ENCODE measurements at regions not wholly inside any gene's neighbourhood (a gene's known extent, or its start where the extent isn't known, plus 50 kb on each side); places are given as distances from the start of the nearest gene placed in this dataset.

DNA sequence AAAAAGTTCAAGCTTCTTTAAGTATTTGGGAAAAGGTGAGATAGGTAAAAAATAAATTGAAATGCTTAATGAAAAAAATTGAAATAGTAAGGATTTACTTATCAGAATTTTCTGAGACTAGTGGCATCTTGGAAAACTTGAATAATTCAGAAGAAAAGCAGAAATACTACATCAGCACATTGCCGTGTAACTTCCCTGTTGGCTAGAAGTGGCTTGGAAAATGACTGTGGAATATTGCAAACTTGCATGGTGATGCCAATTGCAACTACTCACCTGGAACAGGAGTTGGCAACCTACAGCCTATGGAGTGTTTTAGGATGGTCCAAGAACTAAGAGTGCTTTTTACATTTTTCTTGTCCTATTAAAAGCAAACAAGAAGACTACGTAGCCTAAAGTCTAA is 603.5 kb upstream of the VRK2 start:
- ChIA-PET CTCF (ENCODE audit: partially characterized antibody) (interaction anchor here (1.2 to 1.8 kb wide), 2 partner anchors 11 to 54 kb away, joined by 3 to 6 read pairs; no protein-coding TSS in a partner anchor), POLR2A (ENCODE audit: partially characterized antibody) (no interaction called here)
- no peak overlapping the region for H3K9ac ChIP-seq (replicated peaks in 1 of 4; ENCODE audit: extremely low read depth in 1 of 4, low read depth in 3 of 4, low read length in 3 of 4)
- no peak for TF ChIP-seq SUZ12 (IDR thresholded peaks at IDR 0.05; ENCODE audit: low read length)
- no peak for TF ChIP-seq EP300 (IDR thresholded peaks at IDR 0.05; ENCODE audit: borderline replicate concordance in 1 of 2, low read depth in 2 of 2, low read length in 2 of 2)
- TF ChIP-seq RBBP5 (IDR thresholded peaks at IDR 0.05; ENCODE audit: borderline replicate concordance, low read depth, low read length): no peak
- no peak for TF ChIP-seq CREB1 (IDR thresholded peaks at IDR 0.05)
- no peak for TF ChIP-seq RXRA (IDR thresholded peaks at IDR 0.05; ENCODE audit: insufficient read depth, low read depth, low read length)
- TF ChIP-seq TAF7 (optimal IDR thresholded peaks at IDR 0.05; ENCODE audit: borderline replicate concordance, low read depth, low read length): no peak
- TF ChIP-seq PHF8 (conservative IDR thresholded peaks at IDR 0.05; ENCODE audit: low read depth, low read length): no peak
- TF ChIP-seq EZH2 (IDR thresholded peaks at IDR 0.05; ENCODE audit: low read depth, low read length, severe bottlenecking): no peak
- no peak for TF ChIP-seq NANOG (IDR thresholded peaks at IDR 0.05; ENCODE audit: insufficient read depth, low read depth, low read length, poor library complexity, severe bottlenecking)
- no peaks in the 10 kb centered on the region for H3K36me3 ChIP-seq (ENCODE audit: control insufficient read depth in 2 of 4, insufficient read depth in 4 of 4, low read length in 3 of 4)
- H3K79me1 ChIP-seq (ENCODE audit: low read depth, low read length): no peaks in the 10 kb centered on the region
- no peak overlapping the region for H2AFZ ChIP-seq (ENCODE audit: low read length)
- no peak overlapping the region for H4K8ac ChIP-seq (ENCODE audit: extremely low read depth, insufficient read depth, low read length)
- 98% methylated on average over 2 of the region's 2 CpGs; no CpG with 5 or more reads in 1 of the 2 experiments for WGBS, 2 experiments (ENCODE audit: extremely low coverage in 1 of 2, insufficient coverage in 1 of 2, insufficient read length in 1 of 2, insufficient replicate concordance in 2 of 2, low coverage in 1 of 2, low lambda C conversion rate in 2 of 2, missing lambda C conversion rate in 1 of 2)
- H3K4me3 ChIP-seq (ENCODE audit: extremely low read depth in 1 of 4, insufficient read depth in 2 of 4, low read depth in 3 of 4, low read length in 4 of 4): no peak overlapping the region
- no peaks in the 10 kb centered on the region for H3K4me1 ChIP-seq (replicated peaks in 1 of 4; ENCODE audit: control insufficient read depth in 3 of 4, insufficient read depth in 4 of 4, low read length in 3 of 4)
- no peak overlapping the region for H3K56ac ChIP-seq (replicated peaks; ENCODE audit: insufficient read length, low read depth, low read length)
- H2BK15ac ChIP-seq (ENCODE audit: low read length): no peak overlapping the region
- H3K27me3 ChIP-seq (replicated peaks in 1 of 4; ENCODE audit: control insufficient read depth in 3 of 4, extremely low read depth in 1 of 4, insufficient read depth in 3 of 4, low read length in 3 of 4): no peaks in the 10 kb centered on the region
- no peak overlapping the region for H3K4ac ChIP-seq (replicated peaks; ENCODE audit: insufficient read length, low read depth, low read length)
- H2AK5ac ChIP-seq (ENCODE audit: low read depth, low read length): no peak overlapping the region
- no peak overlapping the region for H3K23ac ChIP-seq (ENCODE audit: insufficient read length)
- H3K79me2 ChIP-seq (ENCODE audit: control insufficient read depth in 1 of 2, insufficient read depth in 2 of 2, low read length in 2 of 2): no peaks in the 10 kb centered on the region
- DNase-seq (ENCODE audit: low read depth in 1 of 2, low spot score in 2 of 2) (no peak), FAIRE-seq (no peak)
- no peaks in the 10 kb centered on the region for H4K20me1 ChIP-seq (replicated peaks in 1 of 2; ENCODE audit: control insufficient read depth in 1 of 2, insufficient read depth in 2 of 2, low read length in 2 of 2)
- H3K23me2 ChIP-seq (ENCODE audit: low read depth, low read length): no peaks in the 10 kb centered on the region
- H3K4me2 ChIP-seq (ENCODE audit: insufficient read depth in 1 of 2, low read depth in 2 of 2, low read length in 2 of 2): no peak overlapping the region
- no peak overlapping the region for H3K18ac ChIP-seq (ENCODE audit: extremely low read depth, low read length)
- no peak overlapping the region for H4K91ac ChIP-seq (replicated peaks; ENCODE audit: insufficient read length, low read length)
- no peak overlapping the region for H3K14ac ChIP-seq (ENCODE audit: insufficient read length)
- no peaks in the 10 kb centered on the region for H3K9me3 ChIP-seq (ENCODE audit: insufficient read depth in 2 of 2, low read depth in 1 of 2, low read length in 1 of 2)
- no peak overlapping the region for H2BK120ac ChIP-seq (replicated peaks; ENCODE audit: low read depth, low read length)
- no peak overlapping the region for H2BK5ac ChIP-seq (ENCODE audit: low read depth, low read length)
- no peak overlapping the region for H2BK20ac ChIP-seq (ENCODE audit: low read length)
- no peak overlapping the region for H3K27ac ChIP-seq (ENCODE audit: low read depth, low read length)
- no peak overlapping the region for H4K5ac ChIP-seq (ENCODE audit: insufficient read length, low read depth, low read length)
- H2BK12ac ChIP-seq (ENCODE audit: low read depth, low read length): no peak overlapping the region

All from H1 (cell line).